Kidney (tissue), 13 donors: ENCODE measurements at regions not wholly inside any gene's neighbourhood (a gene's known extent, or its start where the extent isn't known, plus 50 kb on each side); places are given as distances from the start of the nearest gene placed in this dataset.
A peak's percentile ranks its signal among the peaks of the same experiment; 100 is the strongest.

Source experiments
- DNase-seq, 5 donors: peaks; one replicate each; pipeline ENCODE4 v3.0.0-alpha.2; 2013 to 2020
- FAIRE-seq: peaks from 2 replicates; lab custom pipeline; 2012; peaks lifted over from hg19 to GRCh38; lab: Jason Lieb, UNC
- H3K27ac ChIP-seq, 2 donors: one replicate each; pipeline ENCODE4 v1.7.0; 2013; ENCODE audit warnings: low read depth in 2 of 2, low read length in 2 of 2, inconsistent platforms in 1 of 2
- H3K27me3 ChIP-seq: one replicate; pipeline ENCODE4 v1.7.1; 2013; ENCODE audit warnings: low read length, inconsistent platforms; ENCODE audit not compliant: control insufficient read depth, insufficient read depth
- H3K36me3 ChIP-seq, 3 donors: one replicate each; pipeline versions ENCODE4 v1.7.0 to v1.7.1; 2013; ENCODE audit warnings: low read length in 3 of 3, control low read depth in 1 of 3, inconsistent platforms in 1 of 3; ENCODE audit not compliant: insufficient read depth in 3 of 3, control insufficient read depth in 2 of 3
- H3K4me1 ChIP-seq, 3 donors: one replicate each; pipeline versions ENCODE4 v1.7.0 to v1.7.1; 2013; ENCODE audit warnings: low read length in 3 of 3, inconsistent platforms in 1 of 3, low read depth in 1 of 3; ENCODE audit not compliant: control insufficient read depth in 2 of 3, insufficient read depth in 2 of 3
- H3K4me3 ChIP-seq, 3 donors: one replicate each; pipeline versions ENCODE4 v1.7.0 to v1.8.1; 2013; ENCODE audit warnings: low read length in 3 of 3, control low read depth in 1 of 3, inconsistent platforms in 1 of 3
- H3K9ac ChIP-seq, 3 donors: one replicate each; pipeline versions ENCODE4 v1.7.0 to v1.7.1; 2013; ENCODE audit warnings: low read length in 3 of 3, control low read depth in 1 of 3, inconsistent platforms in 1 of 3
- H3K9me3 ChIP-seq, 3 donors: one replicate each; pipeline versions ENCODE4 v1.7.0 to v1.7.1; 2013; ENCODE audit warnings: low read length in 3 of 3, control low read depth in 1 of 3, inconsistent platforms in 1 of 3; ENCODE audit not compliant: control insufficient read depth in 2 of 3, insufficient read depth in 1 of 3
- CTCF ChIP-seq: IDR thresholded peaks from 3 replicates; pipeline ENCODE4 v1.5.1; 2012; ENCODE audit warnings: mild to moderate bottlenecking, moderate library complexity, borderline replicate concordance; ENCODE audit not compliant: insufficient read depth; ENCODE audit errors: extremely low read depth
- intact Hi-C: fragments of 100-400 bp; cut with DNase I; formaldehyde crosslinking; loops from one replicate; pipeline ENCODE4 v1.11.1; 2022
- donor health status: control.
- donor health status: control.
- donor health status: control.
- donor health status: control.
- donor health status: control.
- donor health status: DM: yes; HTN: yes; CAD: no.
- donor health status: Normal renal cell carcinoma (clear cell type).

GRCh38 chr13:74077375-74077774 is 56.8 kb downstream of the KLF12 start:
- intact Hi-C loops, result no loop called here
- Histone ChIP-seq H3K36me3 (no peaks in the 10 kb centered on the region), H3K27me3 (no peaks in the 10 kb centered on the region), H3K9ac (no peak overlapping the region), H3K9me3 (no peaks in the 10 kb centered on the region), H3K4me1 (peaks cover 0 to 7% (median 0%) of the 10 kb centered on the region in 3 donors), H3K27ac (no peak overlapping the region), H3K4me3 (no peak overlapping the region)
- DNase-seq, result no peak
- TF ChIP-seq CTCF, result no peak
- no peak for FAIRE-seq

GRCh38 chr13:74074723-74075122 is 59.5 kb downstream of the KLF12 start:
- H3K9ac ChIP-seq, result no peak overlapping the region
- no peak overlapping the region for H3K27ac ChIP-seq
- no peak for FAIRE-seq

GRCh38 chr13:74073274-74073673 is 60.9 kb downstream of the KLF12 start:
- peaks cover 0 to 9% (median 0%) of the 10 kb centered on the region in 3 donors for H3K4me1 ChIP-seq
- H3K27ac ChIP-seq, result no peak overlapping the region
- H3K9me3 ChIP-seq, result no peaks in the 10 kb centered on the region
- DNase-seq, result peak in 1 of 5 donors; percentile 39
- H3K27me3 ChIP-seq, result no peaks in the 10 kb centered on the region
- TF ChIP-seq CTCF, result no peak
- intact Hi-C loops, result no loop called here
- no peaks in the 10 kb centered on the region for H3K36me3 ChIP-seq
- no peak overlapping the region for H3K4me3 ChIP-seq
- no peak overlapping the region for H3K9ac ChIP-seq
- no peak for FAIRE-seq

More at GRCh38 chr13:74074723-74075122, 59.5 kb downstream of the KLF12 start:
- H3K27me3 ChIP-seq, result no peaks in the 10 kb centered on the region
- H3K4me3 ChIP-seq, result no peak overlapping the region
- intact Hi-C loops, result no loop called here
- H3K9me3 ChIP-seq, result no peaks in the 10 kb centered on the region
- TF ChIP-seq CTCF, result no peak
- peaks cover 0 to 9% (median 0%) of the 10 kb centered on the region in 3 donors for H3K4me1 ChIP-seq
- DNase-seq, result no peak
- no peaks in the 10 kb centered on the region for H3K36me3 ChIP-seq

GRCh38 chr13:74070513-74070912 is 63.7 kb downstream of the KLF12 start:
- Histone ChIP-seq H3K4me1 (peaks cover 0 to 9% (median 0%) of the 10 kb centered on the region in 3 donors), H3K27me3 (no peaks in the 10 kb centered on the region), H3K9ac (no peak overlapping the region), H3K9me3 (no peaks in the 10 kb centered on the region), H3K36me3 (no peaks in the 10 kb centered on the region), H3K4me3 (no peak overlapping the region), H3K27ac (no peak overlapping the region)
- FAIRE-seq (no peak), DNase-seq (no peak)
- no peak for TF ChIP-seq CTCF
- intact Hi-C loops, result no loop called here
